GM23338 (cell line): ENCODE measurements at regions not wholly inside any gene's neighbourhood (a gene's known extent, or its start where the extent isn't known, plus 50 kb on each side); places are given as distances from the start of the nearest gene placed in this dataset.
"Not testable (repeated sequence)": the region's sequence is repeated elsewhere in the genome, so short reads cannot be mapped to it uniquely, and the experiment has no call there.

Source experiments
- CTCF ChIP-seq, 2 experiments: fragments of 200-600 bp in 1 of 2; sonication (generic) in 1 of 2; conservative IDR thresholded peaks; 2 replicates each; pipeline versions ENCODE4 v1.5.1 to v1.6.1; 2016 to 2017; ENCODE audit warnings: antibody characterized with exemption in 2 of 2, low read depth in 2 of 2, mild to moderate bottlenecking in 2 of 2, moderate library complexity in 1 of 2
- EZH2 ChIP-seq: fragments of 200-600 bp; sonication (generic); IDR thresholded peaks from one replicate; pipeline ENCODE4 v1.8.0; 2017; ENCODE audit warnings: antibody characterized with exemption, mild to moderate bottlenecking, low read depth; ENCODE audit not compliant: unreplicated experiment
- POLR2AphosphoS5 ChIP-seq: IDR thresholded peaks from 2 replicates; pipeline ENCODE4 v1.6.1; 2016; ENCODE audit warnings: antibody characterized with exemption, low read depth
- ZNF114 ChIP-seq: fragments of 250-450 bp; sonication (Bioruptor Pico); IDR thresholded peaks from 2 replicates; pipeline ENCODE4 v1.5.0; 2020; ENCODE audit warnings: mild to moderate bottlenecking, moderate library complexity
- TF ChIP-seq, protein P1 (sequence below): IDR thresholded peaks from one replicate; pipeline ENCODE4 v1.6.1; 2018; ENCODE audit warnings: antibody characterized with exemption; ENCODE audit not compliant: unreplicated experiment

DNA sequence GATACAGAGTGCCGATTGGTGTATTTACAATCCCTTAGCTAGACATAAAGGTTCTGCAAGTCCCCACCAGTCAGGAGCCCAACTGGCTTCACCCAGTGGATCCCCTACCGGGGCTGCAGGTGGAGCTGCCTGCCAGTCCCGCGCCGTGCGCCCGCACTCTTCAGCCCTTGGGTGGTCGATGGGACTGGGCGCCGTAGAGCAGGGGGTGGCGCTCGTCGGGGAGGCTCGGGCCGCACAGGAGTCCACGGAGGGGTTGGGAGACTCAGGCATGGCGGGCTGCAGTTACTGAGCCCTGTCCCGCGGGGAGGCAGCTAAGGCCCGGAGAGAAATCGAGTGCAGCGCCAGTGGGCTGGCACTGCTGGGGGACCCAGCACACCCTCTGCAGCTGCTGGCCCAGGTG is 67.4 kb downstream of the FOXF2 start:
- not testable (repeated sequence) for TF ChIP-seq CTCF (conservative IDR thresholded peaks at IDR 0.05; ENCODE audit: low read depth in 2 of 2); POLR2AphosphoS5; EZH2; ZNF114 (CRISPR knock-in tag)
- TF ChIP-seq, protein P1, sequence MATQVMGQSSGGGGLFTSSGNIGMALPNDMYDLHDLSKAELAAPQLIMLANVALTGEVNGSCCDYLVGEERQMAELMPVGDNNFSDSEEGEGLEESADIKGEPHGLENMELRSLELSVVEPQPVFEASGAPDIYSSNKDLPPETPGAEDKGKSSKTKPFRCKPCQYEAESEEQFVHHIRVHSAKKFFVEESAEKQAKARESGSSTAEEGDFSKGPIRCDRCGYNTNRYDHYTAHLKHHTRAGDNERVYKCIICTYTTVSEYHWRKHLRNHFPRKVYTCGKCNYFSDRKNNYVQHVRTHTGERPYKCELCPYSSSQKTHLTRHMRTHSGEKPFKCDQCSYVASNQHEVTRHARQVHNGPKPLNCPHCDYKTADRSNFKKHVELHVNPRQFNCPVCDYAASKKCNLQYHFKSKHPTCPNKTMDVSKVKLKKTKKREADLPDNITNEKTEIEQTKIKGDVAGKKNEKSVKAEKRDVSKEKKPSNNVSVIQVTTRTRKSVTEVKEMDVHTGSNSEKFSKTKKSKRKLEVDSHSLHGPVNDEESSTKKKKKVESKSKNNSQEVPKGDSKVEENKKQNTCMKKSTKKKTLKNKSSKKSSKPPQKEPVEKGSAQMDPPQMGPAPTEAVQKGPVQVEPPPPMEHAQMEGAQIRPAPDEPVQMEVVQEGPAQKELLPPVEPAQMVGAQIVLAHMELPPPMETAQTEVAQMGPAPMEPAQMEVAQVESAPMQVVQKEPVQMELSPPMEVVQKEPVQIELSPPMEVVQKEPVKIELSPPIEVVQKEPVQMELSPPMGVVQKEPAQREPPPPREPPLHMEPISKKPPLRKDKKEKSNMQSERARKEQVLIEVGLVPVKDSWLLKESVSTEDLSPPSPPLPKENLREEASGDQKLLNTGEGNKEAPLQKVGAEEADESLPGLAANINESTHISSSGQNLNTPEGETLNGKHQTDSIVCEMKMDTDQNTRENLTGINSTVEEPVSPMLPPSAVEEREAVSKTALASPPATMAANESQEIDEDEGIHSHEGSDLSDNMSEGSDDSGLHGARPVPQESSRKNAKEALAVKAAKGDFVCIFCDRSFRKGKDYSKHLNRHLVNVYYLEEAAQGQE, result not testable (repeated sequence)
